ENCODE measurements at regions not wholly inside any gene's neighbourhood (a gene's known extent, or its start where the extent isn't known, plus 50 kb on each side); places are given as distances from the start of the nearest gene placed in this dataset.

GRCh38 chr18:76052227-76052595 is 442.8 kb downstream of the ZNF516 start:
- no peak for TF ChIP-seq CTCF (IDR thresholded peaks at IDR 0.05; ENCODE audit: low read depth, low read length)
- H3K4me3 ChIP-seq (replicated peaks in 1 of 2; ENCODE audit: low read depth in 2 of 2, low read length in 2 of 2): no peak overlapping the region
- DNase-seq (ENCODE audit: low read depth in 2 of 2): no peak

GRCh38 chr18:76051396-76052226 is 443.4 kb downstream of the ZNF516 start:
- no peak for TF ChIP-seq CTCF (IDR thresholded peaks at IDR 0.05; ENCODE audit: low read depth, low read length)
- no peak overlapping the region for H3K4me3 ChIP-seq (replicated peaks in 1 of 2; ENCODE audit: low read depth in 2 of 2, low read length in 2 of 2)
- DNase-seq (ENCODE audit: low read depth in 2 of 2): no peak

- TF ChIP-seq CTCF (IDR thresholded peaks at IDR 0.05; ENCODE audit: low read depth, low read length): no peak
- DNase-seq (ENCODE audit: low read depth in 2 of 2): no peak
- H3K4me3 ChIP-seq (replicated peaks in 1 of 2; ENCODE audit: low read depth in 2 of 2, low read length in 2 of 2): no peak overlapping the region
Measured at GRCh38 chr18:76046221-76046620, 448.8 kb downstream of the ZNF516 start.

- no peak overlapping the region for H3K4me3 ChIP-seq (replicated peaks in 1 of 2; ENCODE audit: low read depth in 2 of 2, low read length in 2 of 2)
- no peak for TF ChIP-seq CTCF (IDR thresholded peaks at IDR 0.05; ENCODE audit: low read depth, low read length)
- DNase-seq (ENCODE audit: low read depth in 2 of 2): no peak
Measured at GRCh38 chr18:76042511-76042910, 452.5 kb downstream of the ZNF516 start.

GRCh38 chr18:76018210-76018609 is 476.8 kb downstream of the ZNF516 start:
- H3K4me3 ChIP-seq (replicated peaks in 1 of 2; ENCODE audit: low read depth in 2 of 2, low read length in 2 of 2): no peak overlapping the region
- TF ChIP-seq CTCF (IDR thresholded peaks at IDR 0.05; ENCODE audit: low read depth, low read length): no peak
- no peak for DNase-seq (ENCODE audit: low read depth in 2 of 2)

GRCh38 chr18:76013057-76013456 is 482.0 kb downstream of the ZNF516 start:
- no peak overlapping the region for H3K4me3 ChIP-seq (replicated peaks in 1 of 2; ENCODE audit: low read depth in 2 of 2, low read length in 2 of 2)
- no peak for DNase-seq (ENCODE audit: low read depth in 2 of 2)
- no peak for TF ChIP-seq CTCF (IDR thresholded peaks at IDR 0.05; ENCODE audit: low read depth, low read length)
